ENCODE measurements at regions not wholly inside any gene's neighbourhood (a gene's known extent, or its start where the extent isn't known, plus 50 kb on each side); places are given as distances from the start of the nearest gene placed in this dataset.
"Not testable (repeated sequence)": the region's sequence is repeated elsewhere in the genome, so short reads cannot be mapped to it uniquely, and the experiment has no call there.

DNA sequence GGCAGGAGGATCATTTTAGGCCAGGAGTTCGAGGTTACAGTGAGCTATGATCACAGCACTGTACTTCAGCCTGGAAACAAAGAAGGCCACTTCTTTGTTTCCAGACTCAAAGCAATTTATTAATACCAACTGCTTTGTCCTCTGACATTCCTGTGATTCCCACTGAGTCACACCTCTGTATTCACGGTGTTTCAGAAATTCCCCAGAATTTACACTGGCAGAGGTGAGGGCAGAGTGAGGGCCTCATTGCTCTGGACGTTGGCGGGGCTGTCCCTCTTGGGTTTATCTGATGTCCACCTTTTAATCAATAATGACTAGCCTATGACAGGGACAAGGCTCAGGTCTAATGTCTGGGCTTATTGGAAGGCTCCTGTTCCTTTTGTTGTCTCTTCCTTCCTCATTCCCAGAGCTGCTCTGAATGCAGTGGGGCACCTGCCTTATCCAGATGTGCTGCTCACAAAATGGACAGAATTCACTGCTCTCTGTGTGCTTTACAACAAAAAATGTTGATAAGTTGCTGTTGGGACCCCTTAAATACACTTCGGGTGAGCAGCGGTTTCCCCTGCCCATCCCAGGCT is 160.1 kb downstream of the BCL2L11 start:
- H3K4me1 Mint-ChIP-seq (ENCODE audit: low read depth, unreplicated experiment); DNase-seq; CTCF ChIA-PET; H3K9me3 Mint-ChIP-seq (ENCODE audit: low read depth, unreplicated experiment); H3K36me3 Mint-ChIP-seq (ENCODE audit: insufficient read depth, unreplicated experiment); H3K27me3 Mint-ChIP-seq (ENCODE audit: unreplicated experiment); BruUV-seq (replicated peaks); H3K27ac Mint-ChIP-seq (ENCODE audit: unreplicated experiment); intact Hi-C loops (cut with micrococcal nuclease; ENCODE audit: unreplicated experiment); H3K4me3 Mint-ChIP-seq (ENCODE audit: low read depth, unreplicated experiment): not testable (repeated sequence)

- H3K4me3 Mint-ChIP-seq (ENCODE audit: low read depth, unreplicated experiment); H3K36me3 Mint-ChIP-seq (ENCODE audit: insufficient read depth, unreplicated experiment); H3K4me1 Mint-ChIP-seq (ENCODE audit: low read depth, unreplicated experiment); CTCF ChIA-PET; H3K27ac Mint-ChIP-seq (ENCODE audit: unreplicated experiment); DNase-seq; intact Hi-C loops (cut with micrococcal nuclease; ENCODE audit: unreplicated experiment); H3K9me3 Mint-ChIP-seq (ENCODE audit: low read depth, unreplicated experiment); H3K27me3 Mint-ChIP-seq (ENCODE audit: unreplicated experiment); BruUV-seq (replicated peaks): not testable (repeated sequence)
These were observed 161.4 kb downstream of the BCL2L11 start for GRCh38 chr2:111282162-111282561.

DNA sequence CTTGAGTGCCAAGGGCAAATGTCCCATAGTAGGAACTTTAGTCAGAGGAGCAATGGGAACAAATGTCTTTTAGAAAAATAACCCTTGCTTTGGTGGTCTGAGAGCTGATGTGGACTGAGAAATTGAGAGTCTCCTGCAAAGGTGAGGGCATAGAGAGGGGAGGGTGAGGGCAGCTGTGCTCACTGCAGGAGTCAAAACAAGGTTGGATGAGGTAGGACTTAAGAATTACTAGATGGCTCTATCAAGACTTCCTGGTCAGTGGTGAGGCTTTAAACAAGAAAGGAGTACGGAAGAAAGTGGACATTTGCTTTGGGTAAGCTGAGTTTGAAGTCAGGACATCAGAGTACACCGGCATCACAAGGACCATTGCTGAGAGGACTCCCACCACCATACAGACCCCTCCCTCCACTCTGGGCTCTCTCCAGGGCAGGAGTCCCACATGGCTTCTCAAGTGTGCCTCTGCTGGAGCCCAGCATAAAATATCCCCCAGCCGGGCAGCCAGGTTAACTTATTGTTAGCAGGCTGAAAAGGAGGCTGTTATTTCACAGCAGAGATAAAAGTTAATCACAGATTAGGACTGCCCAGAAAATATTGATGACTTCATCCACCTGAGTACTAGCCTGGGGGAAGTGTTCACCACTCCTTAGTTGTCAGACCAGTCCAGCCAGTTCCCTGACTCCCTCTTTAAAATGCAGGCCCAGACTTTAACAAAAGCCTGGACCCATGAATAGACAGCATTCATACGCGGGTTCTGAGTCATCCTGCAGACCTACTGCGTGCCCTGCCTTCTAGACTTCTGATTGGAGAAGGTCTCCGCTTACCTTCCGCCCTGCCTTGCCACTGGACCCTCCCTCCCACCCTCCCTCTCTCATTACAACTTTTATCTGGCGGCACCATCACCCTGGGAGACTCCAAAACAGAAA is 167.2 kb downstream of the BCL2L11 start:
- H3K4me3 Mint-ChIP-seq (ENCODE audit: low read depth, unreplicated experiment); H3K4me1 Mint-ChIP-seq (ENCODE audit: low read depth, unreplicated experiment); H3K36me3 Mint-ChIP-seq (ENCODE audit: insufficient read depth, unreplicated experiment); CTCF ChIA-PET; H3K9me3 Mint-ChIP-seq (ENCODE audit: low read depth, unreplicated experiment); intact Hi-C loops (cut with micrococcal nuclease; ENCODE audit: unreplicated experiment); H3K27me3 Mint-ChIP-seq (ENCODE audit: unreplicated experiment): not testable (repeated sequence)
- TSS peak; percentile 92 for BruUV-seq (replicated peaks)
- DNase-seq = peak; percentile 92
- peak overlapping the region; percentile 44 for H3K27ac Mint-ChIP-seq (ENCODE audit: unreplicated experiment)

DNA sequence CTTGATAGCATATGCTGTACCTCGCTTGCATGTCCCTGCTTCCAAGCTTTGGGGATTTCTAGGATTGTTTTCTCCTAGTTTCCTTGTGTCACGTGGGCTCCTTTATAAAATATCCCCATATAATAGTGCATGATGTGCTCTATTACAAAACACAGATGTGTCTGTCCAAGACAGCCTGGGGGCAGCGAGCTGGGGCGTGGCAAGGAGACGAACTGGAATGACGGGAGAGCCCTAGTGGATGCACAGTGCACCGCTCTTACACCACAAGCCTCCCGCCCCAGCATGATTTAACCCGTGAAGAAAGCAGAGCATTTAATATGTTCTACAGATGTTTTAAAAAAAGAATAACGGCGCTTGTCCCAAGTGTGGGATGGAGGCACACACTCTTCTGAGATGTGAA is 169.7 kb downstream of the BCL2L11 start:
- CTCF ChIA-PET; H3K36me3 Mint-ChIP-seq (ENCODE audit: insufficient read depth, unreplicated experiment); H3K27me3 Mint-ChIP-seq (ENCODE audit: unreplicated experiment); BruUV-seq (replicated peaks); H3K9me3 Mint-ChIP-seq (ENCODE audit: low read depth, unreplicated experiment); H3K4me3 Mint-ChIP-seq (ENCODE audit: low read depth, unreplicated experiment); intact Hi-C loops (cut with micrococcal nuclease; ENCODE audit: unreplicated experiment); H3K4me1 Mint-ChIP-seq (ENCODE audit: low read depth, unreplicated experiment); H3K27ac Mint-ChIP-seq (ENCODE audit: unreplicated experiment): not testable (repeated sequence)
- peak; percentile 52 for DNase-seq

DNA sequence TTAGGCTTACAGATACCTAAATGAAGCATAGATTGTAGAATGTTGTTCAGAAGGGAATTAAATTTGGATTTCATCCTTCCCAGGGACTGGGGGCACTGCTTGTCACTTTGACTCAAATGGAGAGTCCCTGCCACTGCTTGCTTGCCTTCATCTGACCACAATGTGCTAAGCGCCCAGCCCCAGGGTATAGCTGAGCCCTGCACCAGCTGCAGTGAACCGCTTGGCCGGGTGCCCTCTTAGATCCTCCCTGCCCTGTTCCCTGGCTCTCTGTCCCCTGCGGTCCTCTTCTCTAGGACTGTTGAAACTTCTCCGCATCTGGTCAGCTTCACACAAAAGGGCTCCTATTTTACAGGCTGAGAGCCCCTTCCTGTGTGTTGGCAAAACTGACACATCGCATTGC is 170.9 kb downstream of the BCL2L11 start:
- intact Hi-C loops (cut with micrococcal nuclease; ENCODE audit: unreplicated experiment); H3K36me3 Mint-ChIP-seq (ENCODE audit: insufficient read depth, unreplicated experiment); CTCF ChIA-PET; DNase-seq; H3K27ac Mint-ChIP-seq (ENCODE audit: unreplicated experiment); H3K27me3 Mint-ChIP-seq (ENCODE audit: unreplicated experiment); BruUV-seq (replicated peaks); H3K9me3 Mint-ChIP-seq (ENCODE audit: low read depth, unreplicated experiment); H3K4me3 Mint-ChIP-seq (ENCODE audit: low read depth, unreplicated experiment); H3K4me1 Mint-ChIP-seq (ENCODE audit: low read depth, unreplicated experiment): not testable (repeated sequence)

DNA sequence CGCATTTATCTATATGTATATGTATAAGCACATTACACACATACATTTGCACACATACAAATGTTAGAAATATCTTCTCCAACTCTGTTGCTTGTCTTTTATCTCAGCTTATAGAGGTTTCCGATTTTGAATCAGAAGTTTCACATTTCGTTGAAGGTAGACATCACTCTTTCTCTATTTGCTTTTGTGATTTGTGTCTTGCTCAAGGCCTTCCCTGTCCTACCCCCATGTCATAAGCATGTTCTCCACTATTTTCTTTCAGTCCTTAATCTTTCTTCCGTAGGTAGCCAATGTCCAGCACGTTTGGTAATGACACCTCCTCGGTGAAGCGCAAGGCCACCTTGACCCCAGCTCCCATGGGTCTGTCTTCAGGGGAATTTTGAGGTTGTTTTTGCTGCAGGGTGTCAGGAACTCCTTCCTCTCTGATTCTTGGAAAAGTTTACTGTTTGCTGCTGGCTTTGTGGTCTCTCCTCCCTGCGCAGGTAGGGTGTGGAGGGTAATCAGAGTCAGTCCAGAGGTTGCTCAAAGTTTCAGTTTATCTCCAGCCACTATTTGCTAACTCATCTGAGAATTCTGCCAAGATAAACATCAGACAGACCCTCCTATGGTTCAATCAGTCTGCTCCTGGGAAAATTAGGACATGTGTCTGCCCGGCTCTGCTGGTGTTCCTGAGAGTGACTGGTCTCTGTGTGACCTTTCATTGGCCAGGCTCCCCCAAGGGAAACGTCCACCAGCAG is 171.7 kb downstream of the BCL2L11 start:
- BruUV-seq (replicated peaks); H3K4me3 Mint-ChIP-seq (ENCODE audit: low read depth, unreplicated experiment); CTCF ChIA-PET; H3K27ac Mint-ChIP-seq (ENCODE audit: unreplicated experiment); DNase-seq; H3K36me3 Mint-ChIP-seq (ENCODE audit: insufficient read depth, unreplicated experiment); intact Hi-C loops (cut with micrococcal nuclease; ENCODE audit: unreplicated experiment); H3K27me3 Mint-ChIP-seq (ENCODE audit: unreplicated experiment); H3K9me3 Mint-ChIP-seq (ENCODE audit: low read depth, unreplicated experiment); H3K4me1 Mint-ChIP-seq (ENCODE audit: low read depth, unreplicated experiment): not testable (repeated sequence)

DNA sequence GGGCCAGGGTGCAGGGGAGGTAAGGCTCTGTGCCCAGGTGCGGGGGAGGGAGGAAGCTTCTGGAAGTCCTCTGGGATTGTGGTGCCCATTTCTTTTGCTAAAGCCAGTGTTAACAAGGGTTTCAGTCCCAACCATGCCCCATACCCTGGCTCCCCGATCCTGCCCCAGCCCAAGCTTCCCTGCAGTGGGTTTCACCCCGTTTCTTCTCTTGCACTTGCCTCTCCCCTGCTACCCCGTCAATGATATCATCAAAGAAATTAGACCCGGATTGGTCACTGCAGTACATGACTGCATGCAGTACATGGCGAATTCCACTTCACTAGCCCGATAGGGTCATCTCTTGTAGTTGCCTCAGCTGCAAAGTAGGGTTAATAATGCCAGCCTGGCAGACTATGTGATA is 174.0 kb downstream of the BCL2L11 start:
- H3K27ac Mint-ChIP-seq (ENCODE audit: unreplicated experiment); H3K4me3 Mint-ChIP-seq (ENCODE audit: low read depth, unreplicated experiment); H3K27me3 Mint-ChIP-seq (ENCODE audit: unreplicated experiment); H3K9me3 Mint-ChIP-seq (ENCODE audit: low read depth, unreplicated experiment); H3K36me3 Mint-ChIP-seq (ENCODE audit: insufficient read depth, unreplicated experiment); H3K4me1 Mint-ChIP-seq (ENCODE audit: low read depth, unreplicated experiment); intact Hi-C loops (cut with micrococcal nuclease; ENCODE audit: unreplicated experiment); CTCF ChIA-PET; DNase-seq; BruUV-seq (replicated peaks): not testable (repeated sequence)

- CTCF ChIA-PET; H3K27me3 Mint-ChIP-seq (ENCODE audit: unreplicated experiment); H3K36me3 Mint-ChIP-seq (ENCODE audit: insufficient read depth, unreplicated experiment); H3K4me3 Mint-ChIP-seq (ENCODE audit: low read depth, unreplicated experiment); H3K9me3 Mint-ChIP-seq (ENCODE audit: low read depth, unreplicated experiment); H3K4me1 Mint-ChIP-seq (ENCODE audit: low read depth, unreplicated experiment); BruUV-seq (replicated peaks); DNase-seq; H3K27ac Mint-ChIP-seq (ENCODE audit: unreplicated experiment); intact Hi-C loops (cut with micrococcal nuclease; ENCODE audit: unreplicated experiment): not testable (repeated sequence)
These were observed 175.5 kb downstream of the BCL2L11 start for GRCh38 chr2:111296122-111296804.

DNA sequence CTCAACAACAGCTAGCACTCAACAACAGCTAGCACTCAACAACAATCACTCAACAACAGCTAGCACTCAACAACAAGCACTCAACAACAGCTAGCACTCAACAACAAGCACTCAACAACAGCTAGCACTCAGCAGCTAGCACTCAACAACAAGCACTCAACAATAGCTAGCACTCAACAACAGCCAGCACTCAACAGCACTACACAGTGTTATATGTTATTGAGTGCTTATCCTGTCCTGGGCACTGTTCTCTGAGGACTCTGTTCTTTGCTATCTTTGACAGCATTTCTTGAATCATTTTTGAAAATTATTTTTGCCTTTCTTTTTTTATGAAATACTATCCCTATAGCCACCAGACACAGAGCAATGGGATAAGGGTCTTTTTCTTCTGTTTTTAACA is 176.4 kb downstream of the BCL2L11 start:
- H3K4me3 Mint-ChIP-seq (ENCODE audit: low read depth, unreplicated experiment); DNase-seq; H3K36me3 Mint-ChIP-seq (ENCODE audit: insufficient read depth, unreplicated experiment); BruUV-seq (replicated peaks); H3K27me3 Mint-ChIP-seq (ENCODE audit: unreplicated experiment); H3K27ac Mint-ChIP-seq (ENCODE audit: unreplicated experiment); H3K9me3 Mint-ChIP-seq (ENCODE audit: low read depth, unreplicated experiment); H3K4me1 Mint-ChIP-seq (ENCODE audit: low read depth, unreplicated experiment); CTCF ChIA-PET; intact Hi-C loops (cut with micrococcal nuclease; ENCODE audit: unreplicated experiment): not testable (repeated sequence)
